ENCODE measurements at regions not wholly inside any gene's neighbourhood (a gene's known extent, or its start where the extent isn't known, plus 50 kb on each side); places are given as distances from the start of the nearest gene placed in this dataset.
A peak's percentile ranks its signal among the peaks of the same experiment; 100 is the strongest.

GRCh38 chr11:106475181-106475580 lies 397.7 kb downstream of the AASDHPPT start:
- no peak for DNase-seq (ENCODE audit: low read depth in 2 of 2)
- H3K4me3 ChIP-seq (replicated peaks in 1 of 2; ENCODE audit: low read depth in 2 of 2, low read length in 2 of 2) = no peak overlapping the region
- no peak for TF ChIP-seq CTCF (IDR thresholded peaks at IDR 0.05; ENCODE audit: low read depth, low read length)

- no peak overlapping the region for H3K4me3 ChIP-seq (replicated peaks in 1 of 2; ENCODE audit: low read depth in 2 of 2, low read length in 2 of 2)
- TF ChIP-seq CTCF (IDR thresholded peaks at IDR 0.05; ENCODE audit: low read depth, low read length) = no peak
- DNase-seq (ENCODE audit: low read depth in 2 of 2) = peak; percentile 49 to 56
These were observed 400.3 kb downstream of the AASDHPPT start for GRCh38 chr11:106477776-106478175.

GRCh38 chr11:106479646-106480045 lies 402.2 kb downstream of the AASDHPPT start:
- no peak for DNase-seq (ENCODE audit: low read depth in 2 of 2)
- H3K4me3 ChIP-seq (replicated peaks in 1 of 2; ENCODE audit: low read depth in 2 of 2, low read length in 2 of 2) = no peak overlapping the region
- TF ChIP-seq CTCF (IDR thresholded peaks at IDR 0.05; ENCODE audit: low read depth, low read length) = no peak

- TF ChIP-seq CTCF (IDR thresholded peaks at IDR 0.05; ENCODE audit: low read depth, low read length) = no peak
- H3K4me3 ChIP-seq (replicated peaks in 1 of 2; ENCODE audit: low read depth in 2 of 2, low read length in 2 of 2) = no peak overlapping the region
- peak in 1 of 2 donors; percentile 38 for DNase-seq (ENCODE audit: low read depth in 2 of 2)
These were observed 403.2 kb downstream of the AASDHPPT start for GRCh38 chr11:106480581-106481190.

GRCh38 chr11:106482917-106483785 lies 405.7 kb downstream of the AASDHPPT start:
- H3K4me3 ChIP-seq (replicated peaks in 1 of 2; ENCODE audit: low read depth in 2 of 2, low read length in 2 of 2) = no peak overlapping the region
- peak; percentile 69 to 72 for DNase-seq (ENCODE audit: low read depth in 2 of 2)
- no peak for TF ChIP-seq CTCF (IDR thresholded peaks at IDR 0.05; ENCODE audit: low read depth, low read length)

- no peak overlapping the region for H3K4me3 ChIP-seq (replicated peaks in 1 of 2; ENCODE audit: low read depth in 2 of 2, low read length in 2 of 2)
- no peak for TF ChIP-seq CTCF (IDR thresholded peaks at IDR 0.05; ENCODE audit: low read depth, low read length)
- no peak for DNase-seq (ENCODE audit: low read depth in 2 of 2)
These were observed 414.3 kb downstream of the AASDHPPT start for GRCh38 chr11:106491751-106492150.
